ENCODE measurements at regions not wholly inside any gene's neighbourhood (a gene's known extent, or its start where the extent isn't known, plus 50 kb on each side); places are given as distances from the start of the nearest gene placed in this dataset.
"Not testable (repeated sequence)": the region's sequence is repeated elsewhere in the genome, so short reads cannot be mapped to it uniquely, and the experiment has no call there.

GRCh38 chr16:19963301-19963700 is 78.7 kb upstream of the GPRC5B start:
- no peak overlapping the region for H3K4me3 ChIP-seq
- DNase-seq (ENCODE audit: low spot score), result peak; percentile 24
- TF ChIP-seq, protein P1, sequence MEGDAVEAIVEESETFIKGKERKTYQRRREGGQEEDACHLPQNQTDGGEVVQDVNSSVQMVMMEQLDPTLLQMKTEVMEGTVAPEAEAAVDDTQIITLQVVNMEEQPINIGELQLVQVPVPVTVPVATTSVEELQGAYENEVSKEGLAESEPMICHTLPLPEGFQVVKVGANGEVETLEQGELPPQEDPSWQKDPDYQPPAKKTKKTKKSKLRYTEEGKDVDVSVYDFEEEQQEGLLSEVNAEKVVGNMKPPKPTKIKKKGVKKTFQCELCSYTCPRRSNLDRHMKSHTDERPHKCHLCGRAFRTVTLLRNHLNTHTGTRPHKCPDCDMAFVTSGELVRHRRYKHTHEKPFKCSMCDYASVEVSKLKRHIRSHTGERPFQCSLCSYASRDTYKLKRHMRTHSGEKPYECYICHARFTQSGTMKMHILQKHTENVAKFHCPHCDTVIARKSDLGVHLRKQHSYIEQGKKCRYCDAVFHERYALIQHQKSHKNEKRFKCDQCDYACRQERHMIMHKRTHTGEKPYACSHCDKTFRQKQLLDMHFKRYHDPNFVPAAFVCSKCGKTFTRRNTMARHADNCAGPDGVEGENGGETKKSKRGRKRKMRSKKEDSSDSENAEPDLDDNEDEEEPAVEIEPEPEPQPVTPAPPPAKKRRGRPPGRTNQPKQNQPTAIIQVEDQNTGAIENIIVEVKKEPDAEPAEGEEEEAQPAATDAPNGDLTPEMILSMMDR (IDR thresholded peaks at IDR 0.05), result no peak
- H3K27ac ChIP-seq, result no peak overlapping the region

DNA sequence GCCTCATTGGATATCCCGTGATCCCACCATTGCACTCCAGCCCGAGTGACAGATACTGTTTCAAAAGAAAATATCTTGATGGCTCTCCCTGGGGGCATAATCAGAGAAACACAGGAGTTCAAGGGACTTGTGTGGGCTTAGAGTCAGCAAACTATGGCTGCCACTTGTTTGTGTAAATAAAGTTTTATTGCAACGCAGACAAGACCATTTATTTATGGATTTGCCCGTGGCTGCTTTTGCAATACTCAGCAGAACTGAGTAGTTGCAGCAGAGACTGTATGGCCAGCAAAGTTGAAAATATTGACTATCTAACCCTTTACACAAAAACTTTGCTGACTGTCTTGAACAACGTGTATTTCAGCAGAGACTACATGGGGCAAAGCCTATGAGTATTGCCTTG is 75.5 kb upstream of the GPRC5B start:
- TF ChIP-seq, protein P1 (IDR thresholded peaks at IDR 0.05), result no peak
- H3K27ac ChIP-seq, result no peak overlapping the region
- H3K4me3 ChIP-seq, result no peak overlapping the region
- no peak for DNase-seq (ENCODE audit: low spot score)

GRCh38 chr16:19959736-19960135 is 75.1 kb upstream of the GPRC5B start:
- peak; percentile 33 for DNase-seq (ENCODE audit: low spot score)
- TF ChIP-seq, protein P1 (IDR thresholded peaks at IDR 0.05), result no peak
- Histone ChIP-seq H3K4me3 (no peak overlapping the region), H3K27ac (no peak overlapping the region)

- not testable (repeated sequence) for H3K4me3 ChIP-seq; H3K27ac ChIP-seq; DNase-seq (ENCODE audit: low spot score)
Measured at GRCh38 chr16:19955896-19956295, 71.2 kb upstream of the GPRC5B start.

GRCh38 chr16:19955084-19955483 is 70.4 kb upstream of the GPRC5B start:
- not testable (repeated sequence) for DNase-seq (ENCODE audit: low spot score); H3K4me3 ChIP-seq; H3K27ac ChIP-seq

DNA sequence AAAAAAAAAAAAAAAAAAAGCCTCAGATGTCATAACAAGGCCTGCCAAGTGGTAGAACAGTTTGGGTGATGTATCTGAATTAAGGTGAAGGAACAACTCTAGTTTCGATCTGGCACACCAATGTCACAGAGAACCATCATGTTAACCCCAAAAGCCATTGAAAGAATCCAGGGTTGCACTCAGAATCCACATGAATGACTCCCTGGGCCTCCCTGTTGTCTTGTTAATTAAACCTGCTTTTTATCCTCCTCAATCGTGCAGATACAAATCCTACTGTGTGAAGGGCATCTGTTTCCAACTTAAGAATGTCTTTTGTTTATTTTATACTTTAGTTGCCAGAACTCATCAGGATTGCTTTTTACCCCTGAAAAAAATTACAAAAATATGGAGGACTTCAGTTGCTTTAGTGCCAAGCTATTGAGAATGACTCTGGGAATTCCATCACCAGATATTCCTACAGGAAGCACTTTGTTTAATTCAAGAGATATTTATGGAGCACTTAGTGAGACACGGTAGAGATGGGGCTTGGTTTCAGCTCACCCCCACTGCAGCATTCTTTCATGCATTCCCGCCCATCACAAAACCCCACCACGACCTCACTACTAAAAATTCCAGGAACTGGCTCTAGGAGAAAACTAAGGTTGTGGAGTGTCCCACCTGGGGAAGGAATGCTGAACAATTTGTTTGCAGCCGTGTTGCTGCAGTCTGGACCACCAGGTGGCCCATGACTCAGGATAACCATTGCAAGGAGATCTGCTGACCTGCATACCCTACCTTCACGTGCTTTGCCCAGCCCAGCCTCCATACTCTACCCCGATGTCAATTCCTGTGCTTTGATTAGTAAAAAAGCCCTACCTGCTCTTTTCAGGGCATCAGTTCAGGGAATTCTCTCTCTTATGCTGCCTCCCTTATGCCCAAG is 63.8 kb upstream of the GPRC5B start:
- TF ChIP-seq, protein P1 (IDR thresholded peaks at IDR 0.05), result no peak

DNA sequence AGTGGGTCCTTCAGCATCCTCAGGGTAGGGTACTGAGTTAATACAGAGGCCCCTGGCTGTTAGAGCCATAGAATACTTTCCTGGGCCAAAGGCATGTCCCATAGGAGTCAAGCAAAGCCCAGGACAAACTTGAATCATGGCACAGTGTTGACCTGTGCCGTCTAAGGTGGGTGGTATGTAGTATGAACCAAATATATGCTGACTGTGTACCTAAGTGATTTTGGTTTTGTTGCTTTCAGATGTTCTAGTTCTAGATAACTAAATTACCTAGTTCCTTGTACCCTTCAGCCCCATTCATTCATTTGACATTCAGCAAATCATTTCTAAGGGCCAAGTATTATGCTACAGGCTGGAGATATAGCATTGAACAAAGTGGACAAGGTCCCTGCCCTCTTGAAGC is 61.3 kb upstream of the GPRC5B start:
- TF ChIP-seq, protein P1 (IDR thresholded peaks at IDR 0.05), result no peak
- no peak for DNase-seq (ENCODE audit: low spot score)

More for the DNA sequence above, 63.8 kb upstream of the GPRC5B start:
- DNase-seq (ENCODE audit: low spot score), result no peak
- H3K27ac ChIP-seq, result no peak overlapping the region
- H3K4me3 ChIP-seq, result no peak overlapping the region

GRCh38 chr16:19940195-19940594 is 55.5 kb upstream of the GPRC5B start:
- peak; percentile 12 for DNase-seq (ENCODE audit: low spot score)
- Histone ChIP-seq H3K4me3 (no peak overlapping the region), H3K27ac (no peak overlapping the region)
- TF ChIP-seq, protein P1 (IDR thresholded peaks at IDR 0.05), result no peak

More for the DNA sequence above, 61.3 kb upstream of the GPRC5B start:
- Histone ChIP-seq H3K4me3 (no peak overlapping the region), H3K27ac (no peak overlapping the region)

Data from coronary artery (tissue), 2 donors.